ENCODE measurements at regions not wholly inside any gene's neighbourhood (a gene's known extent, or its start where the extent isn't known, plus 50 kb on each side); places are given as distances from the start of the nearest gene placed in this dataset.

- CTCF ChIA-PET, result no interaction called here
- Histone ChIP-seq H3K27me3 (ENCODE audit: low read length) (no peaks in the 10 kb centered on the region), H3K36me3 (ENCODE audit: low read depth, low read length) (no peaks in the 10 kb centered on the region), H3K9me3 (ENCODE audit: low read length) (no peaks in the 10 kb centered on the region), H3K4me1 (ENCODE audit: insufficient read depth, low read length) (peaks cover 15% of the 10 kb centered on the region), H3K9me2 (replicated peaks; ENCODE audit: low read length) (no peaks in the 10 kb centered on the region), H3F3A (ENCODE audit: low read length, unreplicated experiment) (no peaks in the 10 kb centered on the region), H4K20me1 (ENCODE audit: low read length) (no peaks in the 10 kb centered on the region), H3K4me3 (ENCODE audit: low read length) (no peak overlapping the region), H3K9ac (ENCODE audit: low read length) (no peak overlapping the region), H3K27ac (ENCODE audit: low read length) (no peak overlapping the region), H3K79me2 (ENCODE audit: low read length) (no peaks in the 10 kb centered on the region), H3K4me2 (ENCODE audit: low read length) (no peak overlapping the region), H2AFZ (ENCODE audit: low read length) (no peak overlapping the region)
- BruUV-seq (replicated peaks), result no TSS peak
- DNase-seq (no peak), ATAC-seq (no peak)
- intact Hi-C loops (cut with micrococcal nuclease), result loop anchor here (5.0 kb wide), 2 partner anchors 157 to 452 kb away; partner anchors contain the start of gene CDH11
- POLR2A ChIA-PET (ENCODE audit: unreplicated experiment), result no interaction called here
- TF ChIP-seq EZH2 (IDR thresholded peaks at IDR 0.05; ENCODE audit: low read length, unreplicated experiment) (no peak), CTCF (conservative IDR thresholded peaks at IDR 0.05; ENCODE audit: low read depth, low read length) (no peak), EZH2phosphoT487 (IDR thresholded peaks at IDR 0.05; ENCODE audit: borderline replicate concordance, low read length) (no peak)
These were observed 452.6 kb upstream of the CDH11 start for GRCh38 chr16:65574326-65574966.

GRCh38 chr16:65572156-65572555, 450.3 kb upstream of the CDH11 start:
- no peak overlapping the region for H3K4me3 ChIP-seq (ENCODE audit: low read length)
- no peaks in the 10 kb centered on the region for H3K79me2 ChIP-seq (ENCODE audit: low read length)
- ATAC-seq, result peak; percentile 96
- intact Hi-C loops (cut with micrococcal nuclease), result loop anchor here (5.0 kb wide), 2 partner anchors 155 to 450 kb away; partner anchors contain the start of gene CDH11
- no peaks in the 10 kb centered on the region for H3K9me3 ChIP-seq (ENCODE audit: low read length)
- no peaks in the 10 kb centered on the region for H3K27me3 ChIP-seq (ENCODE audit: low read length)
- H3F3A ChIP-seq (ENCODE audit: low read length, unreplicated experiment), result no peaks in the 10 kb centered on the region
- peak overlapping the region; percentile 25; the same call in 1 of the 2 replicates for H3K27ac ChIP-seq (ENCODE audit: low read length)
- H3K9me2 ChIP-seq (replicated peaks; ENCODE audit: low read length), result no peaks in the 10 kb centered on the region
- peaks cover 15% of the 10 kb centered on the region for H3K4me1 ChIP-seq (ENCODE audit: insufficient read depth, low read length)
- H3K9ac ChIP-seq (ENCODE audit: low read length), result no peak overlapping the region
- TF ChIP-seq EZH2 (IDR thresholded peaks at IDR 0.05; ENCODE audit: low read length, unreplicated experiment) (no peak), CTCF (conservative IDR thresholded peaks at IDR 0.05; ENCODE audit: low read depth, low read length) (no peak), EZH2phosphoT487 (IDR thresholded peaks at IDR 0.05; ENCODE audit: borderline replicate concordance, low read length) (no peak)
- no TSS peak for BruUV-seq (replicated peaks)
- peak overlapping the region; percentile 59 for H3K4me2 ChIP-seq (ENCODE audit: low read length)
- no peaks in the 10 kb centered on the region for H4K20me1 ChIP-seq (ENCODE audit: low read length)
- ChIA-PET POLR2A (ENCODE audit: unreplicated experiment) (no interaction called here), CTCF (no interaction called here)
- no peaks in the 10 kb centered on the region for H3K36me3 ChIP-seq (ENCODE audit: low read depth, low read length)
- H2AFZ ChIP-seq (ENCODE audit: low read length), result no peak overlapping the region
- DNase-seq, result peak; percentile 72

DNA sequence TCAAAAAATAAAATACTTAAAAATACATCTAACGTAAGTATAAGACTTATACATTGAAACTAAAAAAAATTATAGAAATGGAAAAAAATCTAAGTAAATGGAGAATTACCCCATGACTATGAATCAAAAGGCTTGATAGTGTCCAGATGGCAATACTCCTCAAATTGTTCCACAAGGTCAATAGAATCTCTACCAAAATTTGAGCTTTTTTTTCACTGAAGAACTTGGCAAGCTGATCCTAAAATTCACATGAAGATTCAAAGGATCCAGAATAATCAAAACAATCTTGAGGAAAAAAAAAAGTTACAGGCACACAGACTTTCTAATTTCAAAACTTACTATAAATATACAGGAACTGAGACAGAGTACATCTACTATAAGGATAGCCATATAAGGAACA, 448.4 kb upstream of the CDH11 start:
- Histone ChIP-seq H3K9ac (ENCODE audit: low read length) (no peak overlapping the region), H3K4me2 (ENCODE audit: low read length) (no peak overlapping the region), H3K4me1 (ENCODE audit: insufficient read depth, low read length) (peaks cover 15% of the 10 kb centered on the region), H3K27ac (ENCODE audit: low read length) (no peak overlapping the region), H3K79me2 (ENCODE audit: low read length) (no peaks in the 10 kb centered on the region), H3K9me3 (ENCODE audit: low read length) (no peaks in the 10 kb centered on the region), H2AFZ (ENCODE audit: low read length) (no peak overlapping the region), H3K36me3 (ENCODE audit: low read depth, low read length) (no peaks in the 10 kb centered on the region), H3K27me3 (ENCODE audit: low read length) (no peaks in the 10 kb centered on the region), H3F3A (ENCODE audit: low read length, unreplicated experiment) (no peaks in the 10 kb centered on the region), H3K4me3 (ENCODE audit: low read length) (no peak overlapping the region), H3K9me2 (replicated peaks; ENCODE audit: low read length) (no peaks in the 10 kb centered on the region), H4K20me1 (ENCODE audit: low read length) (no peaks in the 10 kb centered on the region)
- no peak for DNase-seq
- intact Hi-C loops (cut with micrococcal nuclease), result loop anchor here (5.0 kb wide), 2 partner anchors 153 to 448 kb away; partner anchors contain the start of gene CDH11
- ChIA-PET POLR2A (ENCODE audit: unreplicated experiment) (no interaction called here), CTCF (no interaction called here)
- TF ChIP-seq EZH2 (IDR thresholded peaks at IDR 0.05; ENCODE audit: low read length, unreplicated experiment) (no peak), CTCF (conservative IDR thresholded peaks at IDR 0.05; ENCODE audit: low read depth, low read length) (no peak), EZH2phosphoT487 (IDR thresholded peaks at IDR 0.05; ENCODE audit: borderline replicate concordance, low read length) (no peak)
- no TSS peak for BruUV-seq (replicated peaks)
- ATAC-seq, result no peak
